ENCODE measurements at regions not wholly inside any gene's neighbourhood (a gene's known extent, or its start where the extent isn't known, plus 50 kb on each side); places are given as distances from the start of the nearest gene placed in this dataset.
"Not testable (repeated sequence)": the region's sequence is repeated elsewhere in the genome, so short reads cannot be mapped to it uniquely, and the experiment has no call there.

DNA sequence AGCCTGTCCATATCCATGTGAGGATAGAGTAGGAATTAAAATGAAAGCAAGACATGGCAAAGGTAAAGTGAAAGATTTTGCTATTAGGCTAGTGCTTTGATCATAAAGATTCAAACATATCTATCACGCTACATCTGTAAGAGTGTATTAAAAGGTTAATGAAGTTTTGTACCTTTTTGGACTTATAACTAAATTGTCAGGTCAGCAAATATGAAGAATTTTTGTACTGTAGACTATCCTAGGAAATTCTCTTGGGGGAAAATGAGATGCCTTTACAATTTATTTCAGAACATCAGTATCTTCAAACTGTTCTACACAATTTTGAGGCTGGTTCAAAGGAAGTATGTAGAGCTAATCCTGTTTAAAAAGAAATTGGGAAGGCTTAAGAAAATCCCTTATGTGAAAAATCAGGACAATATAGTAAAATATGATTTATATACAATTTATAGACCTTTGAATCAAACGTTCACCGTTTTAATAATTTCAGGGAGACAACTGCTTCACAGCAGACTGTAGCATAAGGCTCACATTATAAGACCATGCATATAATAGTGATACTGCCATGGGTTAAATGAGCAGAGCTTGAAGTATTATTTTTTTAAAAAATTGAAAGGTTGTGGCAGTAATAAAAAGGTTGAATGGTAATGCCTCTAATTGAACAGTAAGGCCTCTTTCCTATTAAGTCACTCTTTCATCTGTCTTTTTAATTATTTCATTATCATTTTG lies 639.5 kb upstream of the ARRDC3 start:
- no peak for DNase-seq (ENCODE audit: low read depth)
- TF ChIP-seq, protein P1, sequence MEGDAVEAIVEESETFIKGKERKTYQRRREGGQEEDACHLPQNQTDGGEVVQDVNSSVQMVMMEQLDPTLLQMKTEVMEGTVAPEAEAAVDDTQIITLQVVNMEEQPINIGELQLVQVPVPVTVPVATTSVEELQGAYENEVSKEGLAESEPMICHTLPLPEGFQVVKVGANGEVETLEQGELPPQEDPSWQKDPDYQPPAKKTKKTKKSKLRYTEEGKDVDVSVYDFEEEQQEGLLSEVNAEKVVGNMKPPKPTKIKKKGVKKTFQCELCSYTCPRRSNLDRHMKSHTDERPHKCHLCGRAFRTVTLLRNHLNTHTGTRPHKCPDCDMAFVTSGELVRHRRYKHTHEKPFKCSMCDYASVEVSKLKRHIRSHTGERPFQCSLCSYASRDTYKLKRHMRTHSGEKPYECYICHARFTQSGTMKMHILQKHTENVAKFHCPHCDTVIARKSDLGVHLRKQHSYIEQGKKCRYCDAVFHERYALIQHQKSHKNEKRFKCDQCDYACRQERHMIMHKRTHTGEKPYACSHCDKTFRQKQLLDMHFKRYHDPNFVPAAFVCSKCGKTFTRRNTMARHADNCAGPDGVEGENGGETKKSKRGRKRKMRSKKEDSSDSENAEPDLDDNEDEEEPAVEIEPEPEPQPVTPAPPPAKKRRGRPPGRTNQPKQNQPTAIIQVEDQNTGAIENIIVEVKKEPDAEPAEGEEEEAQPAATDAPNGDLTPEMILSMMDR (conservative IDR thresholded peaks at IDR 0.05; ENCODE audit: low read depth, low read length), result no peak

DNA sequence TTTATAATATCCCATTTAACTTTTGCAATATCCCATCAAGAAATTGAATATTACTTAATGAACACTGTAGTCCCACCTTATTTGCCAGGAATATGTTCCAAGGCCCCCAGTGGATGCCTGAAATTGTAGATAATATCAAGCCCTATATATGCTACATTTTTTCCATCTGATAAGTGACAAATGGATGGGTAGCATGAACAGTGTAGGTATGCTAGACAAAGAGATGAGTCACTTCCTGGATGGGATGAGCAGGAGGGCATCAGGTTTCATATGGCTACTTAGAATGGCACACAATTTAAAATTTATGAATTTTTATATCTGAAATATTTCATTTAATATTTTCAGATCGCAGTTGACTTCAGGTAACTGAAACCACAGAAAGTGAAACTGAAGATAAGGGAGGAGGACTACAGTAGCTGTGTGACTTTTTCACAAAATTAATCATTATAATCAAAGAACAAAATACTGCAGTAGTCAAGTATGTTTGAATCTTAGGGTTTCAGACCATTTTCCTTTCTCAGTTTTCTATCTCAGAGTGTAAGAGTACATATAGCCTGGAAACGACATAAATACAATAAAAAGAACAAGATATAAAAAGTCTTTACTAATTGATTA lies 636.4 kb upstream of the ARRDC3 start:
- no peak for DNase-seq (ENCODE audit: low read depth)
- TF ChIP-seq, protein P1 (conservative IDR thresholded peaks at IDR 0.05; ENCODE audit: low read depth, low read length), result no peak
- H3K4me3 ChIP-seq (ENCODE audit: low read depth, low read length), result no peak overlapping the region

More for the DNA sequence above, 639.5 kb upstream of the ARRDC3 start:
- H3K4me3 ChIP-seq (ENCODE audit: low read depth, low read length), result no peak overlapping the region

DNA sequence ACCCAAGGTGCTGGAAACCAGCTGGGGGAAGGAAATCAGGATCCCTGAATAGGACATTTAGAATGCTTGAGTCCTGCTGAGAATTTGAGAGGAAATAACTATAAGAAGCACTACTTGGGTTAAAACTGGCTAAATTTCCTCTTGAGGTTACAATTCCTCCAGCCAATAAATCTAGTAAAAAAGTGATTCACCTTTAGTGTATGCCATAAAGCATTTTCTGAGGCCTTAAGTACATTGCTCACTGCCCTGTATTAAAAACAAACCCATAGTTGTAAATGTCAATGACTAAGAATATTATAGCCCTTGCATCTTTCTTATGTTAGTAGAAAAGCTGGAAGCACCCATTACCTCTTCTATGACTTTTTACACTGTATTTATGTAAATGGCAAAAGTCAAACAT lies 634.7 kb upstream of the ARRDC3 start:
- peak; percentile 12 for DNase-seq (ENCODE audit: low read depth)
- no peak overlapping the region for H3K4me3 ChIP-seq (ENCODE audit: low read depth, low read length)
- TF ChIP-seq, protein P1 (conservative IDR thresholded peaks at IDR 0.05; ENCODE audit: low read depth, low read length), result no peak

DNA sequence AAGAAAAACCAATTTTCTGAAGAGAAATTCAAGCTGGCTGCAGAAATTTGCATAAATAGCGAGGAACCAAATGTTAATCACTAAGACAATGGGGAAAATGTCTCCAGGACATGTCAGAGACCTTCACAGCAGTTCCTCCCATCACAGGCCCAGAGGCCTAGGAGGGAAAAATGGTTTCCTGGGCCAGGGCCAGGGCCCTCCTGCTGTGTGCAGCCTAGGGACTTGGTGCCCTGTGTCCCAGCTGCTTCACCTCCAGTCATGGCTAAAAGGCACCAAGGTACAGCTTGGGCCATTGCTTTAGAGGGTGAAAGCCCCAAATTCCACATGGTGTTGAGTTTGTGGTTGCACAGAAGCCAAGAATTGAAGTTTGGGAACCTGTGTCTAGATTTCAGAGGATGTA lies 628.7 kb upstream of the ARRDC3 start:
- not testable (repeated sequence) for DNase-seq (ENCODE audit: low read depth); H3K4me3 ChIP-seq (ENCODE audit: low read depth, low read length)

DNA sequence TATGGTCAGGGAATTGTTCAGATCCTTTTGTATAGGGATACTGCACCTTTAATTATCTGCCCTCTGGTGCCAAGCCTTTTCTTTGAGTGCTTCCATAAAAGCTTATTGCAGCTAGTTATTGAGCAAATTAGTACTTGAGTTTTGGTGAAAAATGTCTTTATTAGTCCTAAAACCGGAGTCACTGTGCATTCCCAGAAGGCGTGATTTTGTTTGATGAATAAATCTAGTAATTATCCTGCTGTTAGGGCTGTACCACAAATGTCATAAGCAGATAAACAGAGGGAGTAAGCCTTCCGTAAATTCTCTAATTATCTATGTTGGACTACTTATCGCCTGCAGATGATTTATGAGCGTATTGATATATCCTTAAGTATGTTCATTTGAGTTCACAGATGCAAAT lies 620.7 kb upstream of the ARRDC3 start:
- no peak overlapping the region for H3K4me3 ChIP-seq (ENCODE audit: low read depth, low read length)
- no peak for DNase-seq (ENCODE audit: low read depth)
- TF ChIP-seq, protein P1 (conservative IDR thresholded peaks at IDR 0.05; ENCODE audit: low read depth, low read length), result no peak

DNA sequence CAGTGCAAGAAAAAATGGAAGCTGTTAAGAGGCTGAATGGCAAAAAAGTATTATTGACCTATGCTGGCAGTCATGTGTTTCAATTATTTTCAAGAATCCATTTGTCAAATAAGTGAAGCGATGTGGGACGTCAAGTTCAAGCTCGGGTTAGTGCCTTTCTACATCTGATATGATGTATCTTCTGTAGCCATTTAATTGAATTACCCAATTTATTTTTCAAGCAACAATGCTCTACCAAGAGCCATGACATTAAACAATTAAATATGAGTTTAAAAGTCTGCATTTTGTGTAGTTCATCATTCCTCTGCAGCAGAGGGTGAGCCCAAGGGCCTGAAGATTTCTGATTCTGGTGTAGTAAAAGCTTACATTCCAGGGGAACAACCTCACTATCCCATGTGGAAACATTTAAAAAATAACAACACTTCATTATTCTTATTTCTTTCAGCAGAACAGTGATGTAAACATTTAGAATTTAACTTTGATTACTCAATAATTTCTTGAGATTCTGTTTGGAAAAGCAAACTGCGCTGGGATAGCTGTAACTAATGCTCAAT lies 619.7 kb upstream of the ARRDC3 start:
- DNase-seq (ENCODE audit: low read depth), result no peak
- no peak overlapping the region for H3K4me3 ChIP-seq (ENCODE audit: low read depth, low read length)
- TF ChIP-seq, protein P1 (conservative IDR thresholded peaks at IDR 0.05; ENCODE audit: low read depth, low read length), result no peak

DNA sequence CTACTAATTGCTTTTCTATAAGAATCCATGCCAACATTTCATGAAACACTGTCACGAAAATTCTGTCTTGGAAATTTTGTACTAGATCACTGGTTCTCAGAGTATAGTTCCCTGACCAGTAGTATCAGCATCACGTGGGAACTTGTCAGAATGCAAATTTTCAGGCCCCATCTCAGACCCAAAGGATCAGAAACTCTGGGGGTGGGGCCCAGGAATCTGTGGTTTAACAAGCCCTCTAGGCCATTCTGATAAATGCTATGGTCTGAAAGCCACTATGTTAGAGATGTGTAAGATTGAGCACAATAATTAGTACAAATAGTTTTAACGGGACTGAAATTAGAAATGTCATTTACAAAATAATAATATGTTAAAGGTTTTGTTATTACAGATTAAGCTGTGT lies 615.7 kb upstream of the ARRDC3 start:
- DNase-seq (ENCODE audit: low read depth), result no peak
- no peak overlapping the region for H3K4me3 ChIP-seq (ENCODE audit: low read depth, low read length)
- TF ChIP-seq, protein P1 (conservative IDR thresholded peaks at IDR 0.05; ENCODE audit: low read depth, low read length), result no peak

Data from epithelial cell of proximal tubule (primary cell).